ENCODE measurements at regions not wholly inside any gene's neighbourhood (a gene's known extent, or its start where the extent isn't known, plus 50 kb on each side); places are given as distances from the start of the nearest gene placed in this dataset.

DNA sequence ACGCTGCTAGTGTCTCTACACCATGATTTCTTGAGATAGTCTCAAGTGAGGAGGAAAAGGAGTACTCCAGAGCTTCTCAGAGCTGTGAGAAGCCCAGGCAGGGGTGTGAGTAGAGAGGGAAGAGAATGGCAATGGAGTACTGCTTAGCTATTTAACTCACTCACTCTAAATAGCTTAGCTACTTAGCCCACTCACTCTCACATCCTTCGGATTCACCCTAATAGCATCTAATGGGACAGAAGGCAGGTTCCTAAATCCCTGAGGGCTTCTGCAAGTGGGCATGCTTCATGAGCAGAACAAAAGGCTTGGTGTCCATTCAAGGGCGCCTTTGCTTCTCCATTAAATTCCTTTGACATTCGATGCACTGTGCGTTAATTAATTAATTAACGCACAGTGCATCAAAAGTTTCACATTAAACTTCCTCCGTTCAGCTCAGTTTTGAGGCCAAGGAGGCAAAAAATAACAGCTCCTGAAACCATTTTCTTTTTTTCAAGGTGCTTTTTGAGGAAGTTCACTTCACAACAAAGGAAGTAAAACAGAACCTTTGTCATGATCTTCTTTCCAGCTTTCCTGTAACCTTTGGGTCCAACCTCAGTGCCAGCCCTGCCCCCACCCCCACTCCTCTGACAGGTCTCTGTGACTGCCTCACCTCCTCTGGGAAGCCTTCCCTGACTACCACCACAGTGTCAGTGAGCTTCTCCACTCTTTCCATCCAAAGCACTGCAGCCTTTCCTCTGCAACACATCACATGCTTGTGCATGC is 294.0 kb downstream of the SEC61B start:
- ATAC-seq, result no peak
- Histone ChIP-seq H3K4me3 (no peak overlapping the region), H3K27ac (no peak overlapping the region), H3K36me3 (no peaks in the 10 kb centered on the region), H3K27me3 (no peaks in the 10 kb centered on the region), H3K9me3 (no peaks in the 10 kb centered on the region), H3K4me1 (peaks cover 0 to 6% (median 0%) of the 10 kb centered on the region in 9 donors)
- DNase-seq, result no peak
- intact Hi-C loops (cut with DNase I), result no loop called here
- TF ChIP-seq, protein P1, sequence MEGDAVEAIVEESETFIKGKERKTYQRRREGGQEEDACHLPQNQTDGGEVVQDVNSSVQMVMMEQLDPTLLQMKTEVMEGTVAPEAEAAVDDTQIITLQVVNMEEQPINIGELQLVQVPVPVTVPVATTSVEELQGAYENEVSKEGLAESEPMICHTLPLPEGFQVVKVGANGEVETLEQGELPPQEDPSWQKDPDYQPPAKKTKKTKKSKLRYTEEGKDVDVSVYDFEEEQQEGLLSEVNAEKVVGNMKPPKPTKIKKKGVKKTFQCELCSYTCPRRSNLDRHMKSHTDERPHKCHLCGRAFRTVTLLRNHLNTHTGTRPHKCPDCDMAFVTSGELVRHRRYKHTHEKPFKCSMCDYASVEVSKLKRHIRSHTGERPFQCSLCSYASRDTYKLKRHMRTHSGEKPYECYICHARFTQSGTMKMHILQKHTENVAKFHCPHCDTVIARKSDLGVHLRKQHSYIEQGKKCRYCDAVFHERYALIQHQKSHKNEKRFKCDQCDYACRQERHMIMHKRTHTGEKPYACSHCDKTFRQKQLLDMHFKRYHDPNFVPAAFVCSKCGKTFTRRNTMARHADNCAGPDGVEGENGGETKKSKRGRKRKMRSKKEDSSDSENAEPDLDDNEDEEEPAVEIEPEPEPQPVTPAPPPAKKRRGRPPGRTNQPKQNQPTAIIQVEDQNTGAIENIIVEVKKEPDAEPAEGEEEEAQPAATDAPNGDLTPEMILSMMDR (IDR thresholded peaks at IDR 0.05), result no peak
- 80 to 87% methylated on average over 7 of the region's 7 CpGs for WGBS, 2 donors

DNA sequence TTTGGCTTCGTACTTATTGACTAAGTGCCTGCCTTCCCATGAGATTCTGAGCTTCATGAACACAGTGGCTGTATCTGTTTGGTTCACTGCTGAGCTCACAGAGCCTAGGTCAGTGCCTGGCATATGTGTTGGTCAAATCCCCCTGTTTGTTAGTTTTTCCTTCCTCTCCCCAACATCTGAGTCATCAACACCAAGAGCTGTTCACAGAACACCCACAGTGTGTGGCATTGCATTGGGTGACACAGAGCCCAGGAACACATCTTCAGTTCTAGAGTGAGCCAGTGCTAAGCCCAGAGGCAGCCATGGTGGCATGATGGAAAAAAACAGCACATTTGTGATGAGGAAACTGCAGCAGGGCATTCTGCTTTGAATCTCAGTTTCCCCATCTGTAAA is 294.6 kb downstream of the SEC61B start:
- Histone ChIP-seq H3K4me3 (no peak overlapping the region), H3K27ac (no peak overlapping the region), H3K36me3 (no peaks in the 10 kb centered on the region), H3K9me3 (no peaks in the 10 kb centered on the region), H3K27me3 (no peaks in the 10 kb centered on the region), H3K4me1 (peaks cover 0 to 6% (median 0%) of the 10 kb centered on the region in 9 donors)
- ATAC-seq (no peak), DNase-seq (no peak)
- intact Hi-C loops (cut with DNase I), result no loop called here
- TF ChIP-seq, protein P1 (IDR thresholded peaks at IDR 0.05), result no peak
- WGBS, 2 donors, result 85 to 95% methylated on average over 1 of the region's 1 CpG

DNA sequence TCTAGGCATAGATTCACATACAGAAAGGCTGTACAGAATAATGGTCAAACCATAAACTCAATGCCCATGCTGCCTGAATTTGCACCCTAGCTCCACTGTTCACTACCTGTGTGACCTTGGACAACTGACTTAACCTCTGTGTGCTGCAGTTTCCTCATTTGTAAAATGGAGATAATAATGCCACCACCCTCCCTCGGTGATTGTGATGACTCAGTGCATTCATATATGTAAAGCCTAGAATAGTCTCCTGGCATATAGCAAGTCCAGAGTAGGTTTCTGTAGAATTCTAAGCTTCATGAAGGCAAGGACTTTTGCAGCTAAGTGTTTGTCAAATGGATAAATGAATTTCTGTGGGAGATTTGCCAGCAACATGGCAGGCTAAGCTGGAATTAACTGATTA is 297.8 kb upstream of the NR4A3 start:
- intact Hi-C loops (cut with DNase I), result no loop called here
- Histone ChIP-seq H3K4me3 (no peak overlapping the region), H3K27me3 (no peaks in the 10 kb centered on the region), H3K9me3 (peaks cover 0 to 10% (median 0%) of the 10 kb centered on the region in 11 donors), H3K27ac (no peak overlapping the region), H3K4me1 (no peaks in the 10 kb centered on the region), H3K36me3 (no peaks in the 10 kb centered on the region)
- WGBS, 2 donors, result 71 to 76% methylated on average over 1 of the region's 1 CpG
- no peak for ATAC-seq
- TF ChIP-seq, protein P1 (IDR thresholded peaks at IDR 0.05), result no peak
- DNase-seq, result no peak

DNA sequence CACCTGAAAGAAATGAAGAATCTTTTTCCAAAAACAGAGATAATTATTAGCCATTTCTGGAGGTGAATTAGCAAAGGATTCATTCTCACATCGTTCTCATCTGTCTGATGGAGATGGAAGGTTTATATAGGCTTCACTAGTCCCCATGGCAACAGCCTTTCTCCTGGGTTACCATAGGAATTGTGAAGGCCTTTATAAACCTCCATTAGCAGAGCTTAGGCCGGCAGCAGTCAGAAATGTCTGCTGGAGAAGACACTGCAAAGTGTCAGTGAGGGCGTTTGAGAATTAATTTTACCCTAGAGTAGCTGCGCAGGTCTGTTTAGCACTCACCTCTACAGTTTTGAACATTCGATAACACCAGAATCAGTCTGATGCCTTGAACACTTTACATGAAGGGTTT is 290.4 kb upstream of the NR4A3 start:
- TF ChIP-seq, protein P1 (IDR thresholded peaks at IDR 0.05), result no peak
- ATAC-seq, result no peak
- 85 to 88% methylated on average over 5 of the region's 5 CpGs for WGBS, 2 donors
- Histone ChIP-seq H3K27me3 (no peaks in the 10 kb centered on the region), H3K36me3 (no peaks in the 10 kb centered on the region), H3K9me3 (peaks cover 0 to 16% (median 0%) of the 10 kb centered on the region in 11 donors), H3K4me3 (no peak overlapping the region), H3K27ac (no peak overlapping the region), H3K4me1 (no peaks in the 10 kb centered on the region)
- DNase-seq, result no peak
- intact Hi-C loops (cut with DNase I), result no loop called here
